ENCODE measurements at regions not wholly inside any gene's neighbourhood (a gene's known extent, or its start where the extent isn't known, plus 50 kb on each side); places are given as distances from the start of the nearest gene placed in this dataset.
A peak's percentile ranks its signal among the peaks of the same experiment; 100 is the strongest.

- intact Hi-C loops (cut with DNase I) = no loop called here
- peaks cover 5% of the 10 kb centered on the region for H3K9me3 ChIP-seq
- DNase-seq (no peak), ATAC-seq (no peak)
- no peak overlapping the region for H3K27ac ChIP-seq
- H3K4me3 ChIP-seq = no peak overlapping the region
- no peak for TF ChIP-seq CTCF (IDR thresholded peaks at IDR 0.05)
- no peaks in the 10 kb centered on the region for H3K36me3 ChIP-seq
- no peaks in the 10 kb centered on the region for H3K27me3 ChIP-seq (ENCODE audit: low read depth)
- peaks cover 8% of the 10 kb centered on the region for H3K4me1 ChIP-seq
These were observed 254.4 kb downstream of the DAD1 start for GRCh38 chr14:22334627-22335026.

- DNase-seq (no peak), ATAC-seq (no peak)
- TF ChIP-seq CTCF (IDR thresholded peaks at IDR 0.05) = no peak
- no peaks in the 10 kb centered on the region for H3K36me3 ChIP-seq
- H3K27me3 ChIP-seq (ENCODE audit: low read depth) = no peaks in the 10 kb centered on the region
- H3K4me1 ChIP-seq = peaks cover 8% of the 10 kb centered on the region
- intact Hi-C loops (cut with DNase I) = no loop called here
- no peak overlapping the region for H3K4me3 ChIP-seq
- no peak overlapping the region for H3K27ac ChIP-seq
- H3K9me3 ChIP-seq = peaks cover 7% of the 10 kb centered on the region
These were observed 254.8 kb downstream of the DAD1 start for GRCh38 chr14:22334275-22334577.

- ATAC-seq (peak; percentile 60 to 92), DNase-seq (no peak)
- H3K27me3 ChIP-seq (ENCODE audit: low read depth) = no peaks in the 10 kb centered on the region
- intact Hi-C loops (cut with DNase I) = no loop called here
- H3K4me1 ChIP-seq = peaks cover 8% of the 10 kb centered on the region
- peaks cover 11% of the 10 kb centered on the region for H3K9me3 ChIP-seq
- TF ChIP-seq CTCF (IDR thresholded peaks at IDR 0.05) = no peak
- no peak overlapping the region for H3K27ac ChIP-seq
- H3K36me3 ChIP-seq = no peaks in the 10 kb centered on the region
- H3K4me3 ChIP-seq = no peak overlapping the region
These were observed 255.4 kb downstream of the DAD1 start for GRCh38 chr14:22333422-22334274.

- Histone ChIP-seq H3K9me3 (peaks cover 11% of the 10 kb centered on the region), H3K4me1 (peaks cover 8% of the 10 kb centered on the region), H3K36me3 (no peaks in the 10 kb centered on the region), H3K4me3 (no peak overlapping the region), H3K27me3 (ENCODE audit: low read depth) (no peaks in the 10 kb centered on the region), H3K27ac (no peak overlapping the region)
- DNase-seq (no peak), ATAC-seq (peak; percentile 46 to 73)
- no peak for TF ChIP-seq CTCF (IDR thresholded peaks at IDR 0.05)
- intact Hi-C loops (cut with DNase I) = no loop called here
These were observed 256.2 kb downstream of the DAD1 start for GRCh38 chr14:22332686-22333421.

- no peaks in the 10 kb centered on the region for H3K27me3 ChIP-seq (ENCODE audit: low read depth)
- DNase-seq (no peak), ATAC-seq (no peak)
- no peaks in the 10 kb centered on the region for H3K36me3 ChIP-seq
- TF ChIP-seq CTCF (IDR thresholded peaks at IDR 0.05) = no peak
- H3K4me3 ChIP-seq = no peak overlapping the region
- H3K27ac ChIP-seq = no peak overlapping the region
- peaks cover 8% of the 10 kb centered on the region for H3K4me1 ChIP-seq
- H3K9me3 ChIP-seq = peaks cover 11% of the 10 kb centered on the region
- intact Hi-C loops (cut with DNase I) = no loop called here
These were observed 259.7 kb downstream of the DAD1 start for GRCh38 chr14:22329371-22329770.
